B cell (primary cell): ENCODE measurements at regions not wholly inside any gene's neighbourhood (a gene's known extent, or its start where the extent isn't known, plus 50 kb on each side); places are given as distances from the start of the nearest gene placed in this dataset.

Source experiments
- ATAC-seq: fragments of 200-7000 bp; cut with Tn5 transposase; one replicate; pipeline ENCODE4 v1.10.0; 2021; ENCODE audit warnings: low read depth, mild to moderate bottlenecking, moderate number of reproducible peaks, moderate library complexity
- CTCF ChIA-PET: fragments of 350-600 bp; sonication (Branson Sonifier 250); formaldehyde crosslinking; loops from one replicate; lab custom pipeline; 2021; ENCODE audit warnings: antibody characterized with exemption, inconsistent platforms; lab: Charles Lee
- POLR2A ChIA-PET: fragments of 350-600 bp; sonication (Branson Sonifier 250); formaldehyde crosslinking; loops from one replicate; lab custom pipeline; 2021; ENCODE audit warnings: antibody characterized with exemption; lab: Charles Lee
- DNase-seq: peaks from one replicate; pipeline ENCODE4 v3.0.0; 2013
- H2AFZ ChIP-seq: 2 replicates; pipeline ENCODE4 v1.6.1; 2012; ENCODE audit warnings: mild to moderate bottlenecking, low read depth, low read length; ENCODE audit not compliant: insufficient read depth, poor library complexity, severe bottlenecking
- H3K27ac ChIP-seq, 2 donors: 1 replicate in 1 of 2; 2 replicates in 1 of 2; pipeline ENCODE4 v1.5.1; 2012 to 2013; ENCODE audit warnings: low read length in 2 of 2, mild to moderate bottlenecking in 2 of 2, moderate library complexity in 1 of 2
- H3K27me3 ChIP-seq, 4 experiments: fragments of 200-600 bp in 1 of 4; sonication (generic) in 1 of 4; replicated peaks in 1 of 4; 1 replicate in 2 of 4; 2 replicates in 2 of 4; pipeline versions ENCODE4 v1.6.1 to v1.7.0; 2013 to 2016; ENCODE audit warnings: low read length in 3 of 4, mild to moderate bottlenecking in 2 of 4, mixed read lengths in 1 of 4, moderate library complexity in 1 of 4; ENCODE audit not compliant: insufficient read depth in 4 of 4, control insufficient read depth in 3 of 4; ENCODE audit errors: control extremely low read depth in 1 of 4
- H3K36me3 ChIP-seq, 2 experiments: replicated peaks in 1 of 2; 1 replicate in 1 of 2; 2 replicates in 1 of 2; pipeline versions ENCODE4 v1.6.1 to v1.7.1; 2013; ENCODE audit warnings: low read length in 1 of 2; ENCODE audit not compliant: insufficient read depth in 2 of 2, control insufficient read depth in 1 of 2; ENCODE audit errors: control extremely low read depth in 1 of 2, extremely low read depth in 1 of 2
- H3K4me1 ChIP-seq, 2 donors: fragments of 200-600 bp in 1 of 2; sonication (generic) in 1 of 2; 1 replicate in 1 of 2; 2 replicates in 1 of 2; pipeline versions ENCODE4 v1.5.1 to v1.6.1; 2013 to 2017; ENCODE audit warnings: low read length in 2 of 2; ENCODE audit not compliant: control insufficient read depth in 2 of 2, insufficient read depth in 2 of 2
- H3K4me2 ChIP-seq: replicated peaks from 2 replicates; pipeline ENCODE3; 2012; ENCODE audit warnings: mild to moderate bottlenecking, low read depth, low read length; ENCODE audit not compliant: poor library complexity, severe bottlenecking
- H3K4me3 ChIP-seq, 5 experiments: fragments of 200-600 bp in 1 of 5; sonication (generic) in 1 of 5; 1 replicate in 3 of 5; 2 replicates in 2 of 5; pipeline versions ENCODE4 v1.5.1 to v1.7.0; 2011 to 2016; ENCODE audit warnings: low read length in 4 of 5, mild to moderate bottlenecking in 4 of 5, low read depth in 2 of 5, control low read depth in 1 of 5, moderate library complexity in 1 of 5; ENCODE audit not compliant: insufficient read depth in 1 of 5; ENCODE audit errors: control extremely low read depth in 1 of 5, extremely low read depth in 1 of 5
- H3K79me2 ChIP-seq: fragments of 200-600 bp; sonication (generic); one replicate; pipeline ENCODE4 v1.6.0; 2016; ENCODE audit warnings: low read length; ENCODE audit not compliant: control insufficient read depth, insufficient read depth
- H3K9ac ChIP-seq: fragments of 200-600 bp; sonication (generic); 2 replicates; pipeline ENCODE4 v1.6.1; 2017; ENCODE audit warnings: mild to moderate bottlenecking, low read length, moderate library complexity
- H3K9me3 ChIP-seq, 3 donors: one replicate each; pipeline versions ENCODE4 v1.6.1 to v1.7.1; 2013; ENCODE audit warnings: low read length in 2 of 3; ENCODE audit not compliant: control insufficient read depth in 2 of 3, insufficient read depth in 1 of 3; ENCODE audit errors: control extremely low read depth in 1 of 3
- H4K20me1 ChIP-seq: 2 replicates; pipeline ENCODE4 v1.6.0; 2012; ENCODE audit warnings: mild to moderate bottlenecking, low read length; ENCODE audit not compliant: insufficient read depth, control insufficient read depth, poor library complexity, severe bottlenecking
- H3K27ac Mint-ChIP-seq: one replicate; pipeline ENCODE4 v1.8.0; 2021; ENCODE audit warnings: mixed read lengths
- H3K27me3 Mint-ChIP-seq: one replicate; pipeline ENCODE4 v1.8.0; 2021; ENCODE audit warnings: mixed read lengths
- H3K4me1 Mint-ChIP-seq: one replicate; pipeline ENCODE4 v1.8.0; 2021; ENCODE audit warnings: mixed read lengths
- H3K4me3 Mint-ChIP-seq: one replicate; pipeline ENCODE4 v1.8.0; 2021; ENCODE audit warnings: mixed read lengths
- H3K9me3 Mint-ChIP-seq: one replicate; pipeline ENCODE4 v1.8.0; 2022; ENCODE audit warnings: mixed read lengths; ENCODE audit not compliant: insufficient read depth
- EZH2 ChIP-seq: IDR thresholded peaks from 2 replicates; pipeline ENCODE4 v1.6.1; 2012; ENCODE audit warnings: borderline replicate concordance, low read depth, mild to moderate bottlenecking, moderate library complexity, low read length; ENCODE audit not compliant: insufficient read depth, poor library complexity, severe bottlenecking
- WGBS: methylation state at CpG from one replicate; pipeline ENCODE4 v1.1.5; 2013; ENCODE audit warnings: missing lambda C conversion rate; ENCODE audit not compliant: insufficient coverage; 5-methylcytosine and 5-hydroxymethylcytosine counted together
- intact Hi-C: fragments of 100-400 bp; cut with micrococcal nuclease; formaldehyde crosslinking; loops from one replicate; pipeline ENCODE4 v1.10.0; 2022
- TF ChIP-seq, protein P1 (sequence below): fragments of 200-600 bp; IDR thresholded peaks from one replicate; pipeline ENCODE4 v1.8.0; 2022; ENCODE audit warnings: antibody characterized with exemption, mild to moderate bottlenecking

DNA sequence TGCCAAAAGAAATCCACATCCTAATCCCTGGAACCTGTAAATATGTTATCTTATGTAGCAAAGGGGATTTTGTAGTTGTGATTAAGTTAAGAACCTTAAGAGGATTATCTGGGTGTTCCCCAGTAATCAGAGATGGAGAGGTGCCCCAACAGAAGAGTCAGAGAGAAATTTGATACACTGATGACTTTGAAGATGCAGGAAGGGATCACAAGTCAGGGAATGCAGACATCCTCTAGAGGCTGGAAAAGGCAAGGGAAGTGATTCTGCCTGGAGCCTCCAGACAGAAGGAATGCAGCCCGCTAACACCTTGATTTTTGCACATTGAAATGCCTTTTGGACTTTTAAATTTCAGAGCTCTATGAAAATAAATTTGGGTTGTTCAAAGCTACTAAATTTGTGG, 531.7 kb downstream of the DNAJB9 start:
- no peaks in the 10 kb centered on the region for H3K4me1 ChIP-seq
- H3K36me3 ChIP-seq: no peaks in the 10 kb centered on the region
- 100% methylated on average over 1 of the region's 1 CpG for WGBS
- no peak overlapping the region for H3K9ac ChIP-seq
- H3K27ac ChIP-seq: no peak overlapping the region
- no peak for DNase-seq
- H3K9me3 ChIP-seq: no peaks in the 10 kb centered on the region
- ChIA-PET CTCF (no interaction called here), POLR2A (no interaction called here)
- no peak overlapping the region for H3K4me3 ChIP-seq
- Mint-ChIP-seq H3K4me1 (no peaks in the 10 kb centered on the region), H3K27me3 (no peaks in the 10 kb centered on the region), H3K4me3 (no peak overlapping the region), H3K9me3 (peaks cover 3% of the 10 kb centered on the region), H3K27ac (no peak overlapping the region)
- no peaks in the 10 kb centered on the region for H4K20me1 ChIP-seq
- H3K27me3 ChIP-seq: no peaks in the 10 kb centered on the region
- intact Hi-C loops: no loop called here
- TF ChIP-seq, protein P1, sequence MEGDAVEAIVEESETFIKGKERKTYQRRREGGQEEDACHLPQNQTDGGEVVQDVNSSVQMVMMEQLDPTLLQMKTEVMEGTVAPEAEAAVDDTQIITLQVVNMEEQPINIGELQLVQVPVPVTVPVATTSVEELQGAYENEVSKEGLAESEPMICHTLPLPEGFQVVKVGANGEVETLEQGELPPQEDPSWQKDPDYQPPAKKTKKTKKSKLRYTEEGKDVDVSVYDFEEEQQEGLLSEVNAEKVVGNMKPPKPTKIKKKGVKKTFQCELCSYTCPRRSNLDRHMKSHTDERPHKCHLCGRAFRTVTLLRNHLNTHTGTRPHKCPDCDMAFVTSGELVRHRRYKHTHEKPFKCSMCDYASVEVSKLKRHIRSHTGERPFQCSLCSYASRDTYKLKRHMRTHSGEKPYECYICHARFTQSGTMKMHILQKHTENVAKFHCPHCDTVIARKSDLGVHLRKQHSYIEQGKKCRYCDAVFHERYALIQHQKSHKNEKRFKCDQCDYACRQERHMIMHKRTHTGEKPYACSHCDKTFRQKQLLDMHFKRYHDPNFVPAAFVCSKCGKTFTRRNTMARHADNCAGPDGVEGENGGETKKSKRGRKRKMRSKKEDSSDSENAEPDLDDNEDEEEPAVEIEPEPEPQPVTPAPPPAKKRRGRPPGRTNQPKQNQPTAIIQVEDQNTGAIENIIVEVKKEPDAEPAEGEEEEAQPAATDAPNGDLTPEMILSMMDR: no peak
- TF ChIP-seq EZH2: no peak
- no peak overlapping the region for H2AFZ ChIP-seq
- no peak overlapping the region for H3K4me2 ChIP-seq
- no peak for ATAC-seq
- no peaks in the 10 kb centered on the region for H3K79me2 ChIP-seq

DNA sequence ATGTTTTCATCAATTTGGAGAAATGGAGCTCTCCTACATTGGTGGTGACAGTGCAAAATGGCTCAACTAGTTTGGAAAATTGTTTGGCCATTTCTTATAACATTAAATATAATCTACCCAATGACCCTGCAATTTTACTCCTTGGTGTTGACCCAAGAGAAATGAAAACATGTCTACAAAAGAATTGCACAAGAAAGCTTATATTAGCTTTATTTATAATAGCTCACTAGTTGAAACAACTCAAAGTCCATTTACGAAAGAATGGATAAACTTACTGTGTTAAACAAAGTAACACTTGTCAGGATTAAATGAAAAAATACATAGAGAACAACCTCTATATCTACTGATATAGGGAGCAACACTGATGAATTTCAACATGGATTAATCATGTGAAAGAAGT, 539.9 kb downstream of the DNAJB9 start:
- Histone ChIP-seq H3K9ac (no peak overlapping the region), H3K27ac (no peak overlapping the region), H2AFZ (no peak overlapping the region), H3K79me2 (no peaks in the 10 kb centered on the region), H3K36me3 (no peaks in the 10 kb centered on the region), H3K4me1 (no peaks in the 10 kb centered on the region), H3K9me3 (no peaks in the 10 kb centered on the region), H3K4me2 (no peak overlapping the region), H4K20me1 (no peaks in the 10 kb centered on the region), H3K4me3 (no peak overlapping the region), H3K27me3 (no peaks in the 10 kb centered on the region)
- CTCF ChIA-PET: no interaction called here
- Mint-ChIP-seq H3K27me3 (no peaks in the 10 kb centered on the region), H3K9me3 (no peaks in the 10 kb centered on the region), H3K4me1 (no peaks in the 10 kb centered on the region), H3K27ac (no peak overlapping the region), H3K4me3 (no peak overlapping the region)
- DNase-seq (no peak), ATAC-seq (no peak)
- POLR2A ChIA-PET: no interaction called here
- intact Hi-C loops: no loop called here
- TF ChIP-seq, protein P1: no peak
- TF ChIP-seq EZH2: no peak
- WGBS: no CpG with 5 or more reads among the region's 1 CpG
